Breast epithelium (tissue), 3 donors: ENCODE measurements at regions not wholly inside any gene's neighbourhood (a gene's known extent, or its start where the extent isn't known, plus 50 kb on each side); places are given as distances from the start of the nearest gene placed in this dataset.

Experiments used
- POLR2A ChIP-seq: fragments of 450-650 bp; IDR thresholded peaks from one replicate; pipeline ENCODE4 v1.6.1; 2016; ENCODE audit warnings: antibody characterized with exemption, mild to moderate bottlenecking, moderate library complexity
- POLR2AphosphoS5 ChIP-seq, 3 donors: sonication (generic); formaldehyde crosslinking; IDR thresholded peaks; one replicate each; pipeline ENCODE4 v1.6.1; 2017; ENCODE audit warnings: antibody characterized with exemption in 3 of 3
- TF ChIP-seq, protein P1 (sequence below), 3 donors: fragments of 450-650 bp; IDR thresholded peaks; one replicate each; pipeline ENCODE4 v1.5.1; 2016 to 2017; ENCODE audit warnings: antibody characterized with exemption in 3 of 3, mild to moderate bottlenecking in 3 of 3, moderate library complexity in 3 of 3

DNA sequence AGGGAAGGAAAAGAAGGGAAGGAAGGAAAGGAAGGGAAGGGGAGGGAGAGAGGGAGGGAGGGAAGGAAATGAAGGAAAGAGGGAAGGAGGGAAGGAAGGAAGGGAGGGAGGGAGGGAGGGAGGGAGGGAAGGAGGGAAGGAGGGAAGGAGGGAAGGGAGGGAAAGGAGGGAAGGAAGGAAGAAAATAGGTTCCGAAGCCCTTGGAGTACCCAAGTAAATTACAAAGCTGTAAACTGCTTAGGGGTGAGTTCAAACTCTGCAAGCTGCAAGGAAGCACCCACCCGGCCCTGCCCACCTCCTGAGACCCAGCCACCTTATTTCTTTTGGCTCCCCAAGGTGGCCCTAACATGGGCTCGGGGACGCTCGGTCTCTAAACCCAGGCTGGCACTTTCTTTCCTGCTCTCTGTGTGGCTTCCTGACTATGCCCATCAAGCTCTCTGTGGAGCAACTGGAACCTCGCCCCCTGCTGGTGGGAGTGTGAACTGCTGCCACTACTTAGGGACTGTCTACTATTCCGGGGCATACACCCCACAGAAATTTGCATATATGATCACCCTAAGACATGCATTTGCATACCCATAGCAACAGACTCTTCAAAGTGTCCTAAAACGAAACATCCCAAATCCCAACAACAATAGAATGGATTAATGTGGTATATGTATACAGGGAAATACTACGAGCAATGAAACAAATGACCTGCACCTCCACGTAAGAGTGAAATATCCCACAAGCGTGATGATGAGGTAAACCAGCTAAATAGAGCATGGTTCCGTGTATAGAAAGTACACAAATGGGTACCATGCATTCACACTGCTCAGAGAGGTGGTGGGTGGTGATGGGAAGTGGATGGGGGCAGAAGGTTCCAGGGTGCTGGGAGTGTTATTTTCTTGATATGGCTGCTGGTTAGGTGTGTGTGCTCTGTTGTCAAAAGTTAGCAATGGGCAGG, 151.7 kb upstream of the TBL1X start:
- TF ChIP-seq, protein P1, sequence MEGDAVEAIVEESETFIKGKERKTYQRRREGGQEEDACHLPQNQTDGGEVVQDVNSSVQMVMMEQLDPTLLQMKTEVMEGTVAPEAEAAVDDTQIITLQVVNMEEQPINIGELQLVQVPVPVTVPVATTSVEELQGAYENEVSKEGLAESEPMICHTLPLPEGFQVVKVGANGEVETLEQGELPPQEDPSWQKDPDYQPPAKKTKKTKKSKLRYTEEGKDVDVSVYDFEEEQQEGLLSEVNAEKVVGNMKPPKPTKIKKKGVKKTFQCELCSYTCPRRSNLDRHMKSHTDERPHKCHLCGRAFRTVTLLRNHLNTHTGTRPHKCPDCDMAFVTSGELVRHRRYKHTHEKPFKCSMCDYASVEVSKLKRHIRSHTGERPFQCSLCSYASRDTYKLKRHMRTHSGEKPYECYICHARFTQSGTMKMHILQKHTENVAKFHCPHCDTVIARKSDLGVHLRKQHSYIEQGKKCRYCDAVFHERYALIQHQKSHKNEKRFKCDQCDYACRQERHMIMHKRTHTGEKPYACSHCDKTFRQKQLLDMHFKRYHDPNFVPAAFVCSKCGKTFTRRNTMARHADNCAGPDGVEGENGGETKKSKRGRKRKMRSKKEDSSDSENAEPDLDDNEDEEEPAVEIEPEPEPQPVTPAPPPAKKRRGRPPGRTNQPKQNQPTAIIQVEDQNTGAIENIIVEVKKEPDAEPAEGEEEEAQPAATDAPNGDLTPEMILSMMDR (IDR thresholded peaks at IDR 0.05), result peak in 2 of 3 donors; percentile 26 to 28
- TF ChIP-seq POLR2AphosphoS5 (IDR thresholded peaks at IDR 0.05) (no peak), POLR2A (no peak)
